Ascending aorta (tissue), 2 donors: ENCODE measurements at regions not wholly inside any gene's neighbourhood (a gene's known extent, or its start where the extent isn't known, plus 50 kb on each side); places are given as distances from the start of the nearest gene placed in this dataset.

ENCODE experiments used
- DNase-seq, 2 donors: peaks; one replicate each; pipeline ENCODE4 v3.0.0-alpha.2; 2019; ENCODE audit warnings: low spot score in 2 of 2
- H3K27ac ChIP-seq, 2 donors: fragments of 200-600 bp; sonication (generic); one replicate each; pipeline ENCODE4 v1.5.1; 2016 to 2017; ENCODE audit warnings: mild to moderate bottlenecking in 1 of 2
- H3K27me3 ChIP-seq: fragments of 200-600 bp; sonication (generic); one replicate; pipeline ENCODE4 v1.5.1; 2017
- H3K36me3 ChIP-seq, 2 donors: fragments of 200-600 bp; sonication (generic); one replicate each; pipeline ENCODE4 v1.5.1; 2016
- H3K4me1 ChIP-seq, 2 donors: fragments of 200-600 bp; sonication (generic); one replicate each; pipeline ENCODE4 v1.5.1; 2016 to 2017; ENCODE audit warnings: mild to moderate bottlenecking in 1 of 2
- H3K4me3 ChIP-seq, 2 donors: fragments of 200-600 bp; sonication (generic); one replicate each; pipeline ENCODE4 v1.5.1; 2016 to 2017; ENCODE audit warnings: mild to moderate bottlenecking in 1 of 2
- H3K9me3 ChIP-seq, 2 donors: fragments of 200-600 bp; sonication (generic); one replicate each; pipeline ENCODE4 v1.5.1; 2016
- intact Hi-C: fragments of 100-400 bp; cut with DNase I; formaldehyde crosslinking; loops from one replicate; pipeline ENCODE4 v1.15.1; 2023
- TF ChIP-seq, protein P1 (sequence below), 3 experiments: fragments of 200-600 bp in 2 of 3; fragments of 450-650 bp in 1 of 3; sonication (generic) in 2 of 3; IDR thresholded peaks; one replicate each; pipeline ENCODE4 v1.5.1; 2016 to 2019; ENCODE audit warnings: antibody characterized with exemption in 3 of 3, mild to moderate bottlenecking in 1 of 3, moderate library complexity in 1 of 3

DNA sequence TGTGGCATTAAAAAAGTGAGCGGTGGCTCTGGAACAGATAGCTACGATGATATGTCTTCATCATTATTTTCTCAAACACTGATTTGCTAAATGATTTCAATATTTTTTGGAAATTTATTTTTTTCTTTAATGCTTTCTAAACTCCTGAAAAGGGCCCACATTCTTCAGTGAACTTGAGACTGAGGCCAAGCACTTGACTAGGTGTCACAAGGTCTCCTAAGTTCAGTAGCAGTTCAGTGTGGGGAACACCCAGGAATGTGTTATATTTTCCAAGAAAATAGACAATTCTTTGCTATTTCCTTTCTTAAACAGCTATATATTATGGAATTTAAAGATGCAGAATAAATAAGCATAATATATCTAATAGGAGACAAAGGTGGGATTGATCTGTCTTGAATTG, 850.9 kb downstream of the USP25 start:
- Histone ChIP-seq H3K36me3 (no peaks in the 10 kb centered on the region), H3K27ac (no peak overlapping the region), H3K4me1 (peaks cover 0 to 4% of the 10 kb centered on the region in 2 donors), H3K27me3 (no peaks in the 10 kb centered on the region), H3K9me3 (no peaks in the 10 kb centered on the region), H3K4me3 (no peak overlapping the region)
- DNase-seq: no peak
- intact Hi-C loops: loop anchor here (10.0 kb wide), 1 partner anchor 1516 kb away; the partner anchor contains the start of gene NRIP1
- TF ChIP-seq, protein P1, sequence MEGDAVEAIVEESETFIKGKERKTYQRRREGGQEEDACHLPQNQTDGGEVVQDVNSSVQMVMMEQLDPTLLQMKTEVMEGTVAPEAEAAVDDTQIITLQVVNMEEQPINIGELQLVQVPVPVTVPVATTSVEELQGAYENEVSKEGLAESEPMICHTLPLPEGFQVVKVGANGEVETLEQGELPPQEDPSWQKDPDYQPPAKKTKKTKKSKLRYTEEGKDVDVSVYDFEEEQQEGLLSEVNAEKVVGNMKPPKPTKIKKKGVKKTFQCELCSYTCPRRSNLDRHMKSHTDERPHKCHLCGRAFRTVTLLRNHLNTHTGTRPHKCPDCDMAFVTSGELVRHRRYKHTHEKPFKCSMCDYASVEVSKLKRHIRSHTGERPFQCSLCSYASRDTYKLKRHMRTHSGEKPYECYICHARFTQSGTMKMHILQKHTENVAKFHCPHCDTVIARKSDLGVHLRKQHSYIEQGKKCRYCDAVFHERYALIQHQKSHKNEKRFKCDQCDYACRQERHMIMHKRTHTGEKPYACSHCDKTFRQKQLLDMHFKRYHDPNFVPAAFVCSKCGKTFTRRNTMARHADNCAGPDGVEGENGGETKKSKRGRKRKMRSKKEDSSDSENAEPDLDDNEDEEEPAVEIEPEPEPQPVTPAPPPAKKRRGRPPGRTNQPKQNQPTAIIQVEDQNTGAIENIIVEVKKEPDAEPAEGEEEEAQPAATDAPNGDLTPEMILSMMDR (IDR thresholded peaks at IDR 0.05): no peak

DNA sequence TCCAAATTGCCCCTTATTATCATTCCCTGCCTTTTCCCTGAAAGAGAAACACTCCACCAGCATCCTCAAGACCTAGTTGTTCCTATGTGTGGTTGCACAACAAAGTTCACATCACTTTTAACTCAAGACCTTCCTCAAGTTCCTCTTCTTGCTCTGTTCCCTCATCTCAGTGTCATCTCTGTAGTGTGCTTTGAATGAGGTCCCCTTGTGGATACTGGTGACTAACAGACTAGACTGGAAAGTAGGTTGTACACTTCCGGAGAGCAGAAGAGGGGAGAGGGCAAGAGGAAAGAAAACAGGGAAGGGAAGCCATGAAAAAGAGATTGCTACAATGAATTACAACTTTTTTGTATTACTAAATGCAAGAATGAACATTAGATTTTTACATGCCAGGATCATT, 853.8 kb downstream of the USP25 start:
- H3K27ac ChIP-seq: no peak overlapping the region

DNA sequence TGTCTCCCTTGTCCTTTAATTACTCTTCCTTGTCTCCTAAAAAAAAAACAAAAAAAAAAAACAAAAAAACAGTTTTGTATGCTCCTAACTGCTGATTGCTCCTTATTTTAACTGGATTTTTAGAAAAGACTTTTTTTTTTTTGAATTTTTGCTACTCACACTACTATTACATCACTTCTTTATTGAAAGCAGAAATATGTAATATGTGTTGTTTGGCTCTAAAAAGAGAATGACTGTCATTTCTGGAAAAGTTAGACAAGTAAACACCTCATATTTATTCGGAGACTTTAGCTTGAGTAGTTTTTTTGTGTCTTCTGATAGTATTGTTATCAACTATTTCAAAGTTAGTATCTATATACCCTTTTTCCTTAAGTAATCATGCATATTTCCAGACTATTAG, 855.0 kb downstream of the USP25 start:
- Histone ChIP-seq H3K27ac (no peak overlapping the region), H3K4me1 (peaks cover 0 to 8% of the 10 kb centered on the region in 2 donors), H3K4me3 (no peak overlapping the region), H3K9me3 (no peaks in the 10 kb centered on the region), H3K27me3 (no peaks in the 10 kb centered on the region), H3K36me3 (no peaks in the 10 kb centered on the region)
- intact Hi-C loops: loop anchor here (5.0 to 10.0 kb wide), 2 partner anchors 167 to 1520 kb away; partner anchors contain the start of gene NRIP1
- TF ChIP-seq, protein P1 (IDR thresholded peaks at IDR 0.05): no peak
- DNase-seq: no peak

More for the DNA sequence above, 853.8 kb downstream of the USP25 start:
- Histone ChIP-seq H3K4me3 (no peak overlapping the region), H3K27me3 (no peaks in the 10 kb centered on the region), H3K9me3 (no peaks in the 10 kb centered on the region), H3K36me3 (no peaks in the 10 kb centered on the region), H3K4me1 (peaks cover 0 to 12% of the 10 kb centered on the region in 2 donors)
- intact Hi-C loops: loop anchor here (10.0 kb wide), 1 partner anchor 1519 kb away; the partner anchor contains the start of gene NRIP1
- DNase-seq: no peak
- TF ChIP-seq, protein P1 (IDR thresholded peaks at IDR 0.05): no peak

DNA sequence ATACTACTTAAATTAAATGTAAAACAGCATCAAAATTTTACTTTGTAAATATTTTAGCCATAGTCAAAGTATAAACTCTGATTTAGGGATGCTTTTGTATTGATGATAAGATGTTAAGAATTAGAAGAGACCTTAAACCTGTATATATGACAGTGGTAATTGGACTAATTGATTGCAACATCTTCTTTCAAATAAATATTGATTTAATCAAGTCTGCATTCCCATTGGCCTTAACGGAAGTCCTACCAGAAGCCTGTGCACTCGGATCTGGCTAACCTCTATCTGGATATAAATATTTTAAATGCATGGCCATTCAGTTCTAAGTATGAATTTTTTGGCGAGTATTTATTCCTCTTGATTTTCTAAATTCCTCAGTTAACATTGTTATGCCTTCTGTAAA, 856.1 kb downstream of the USP25 start:
- peaks cover 0 to 8% of the 10 kb centered on the region in 2 donors for H3K4me1 ChIP-seq

DNA sequence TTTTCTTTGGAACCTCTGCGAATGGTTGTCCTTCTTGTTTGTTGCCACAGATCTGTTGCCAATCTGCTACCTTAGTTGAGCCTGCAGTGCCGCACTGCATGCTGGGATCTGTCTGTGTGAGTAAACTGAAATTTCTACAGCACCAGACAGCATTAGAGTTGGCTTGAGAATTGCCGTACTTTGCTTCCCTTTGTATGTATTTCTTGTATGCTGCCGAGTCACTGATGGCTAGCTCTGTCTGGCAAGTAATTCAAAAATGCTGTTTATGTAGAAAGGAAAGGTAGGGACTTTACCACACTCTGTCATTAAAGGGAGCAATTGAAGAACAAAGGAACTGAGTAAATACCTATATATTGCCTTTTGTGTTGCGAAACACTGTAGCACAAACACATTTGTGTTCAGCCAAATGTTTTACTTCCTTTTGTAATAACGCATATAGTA, 857.4 kb downstream of the USP25 start:
- Histone ChIP-seq H3K4me1 (peaks cover 0 to 8% of the 10 kb centered on the region in 2 donors), H3K36me3 (no peaks in the 10 kb centered on the region), H3K27me3 (no peaks in the 10 kb centered on the region), H3K27ac (peak overlapping the region; percentile 49 to 73), H3K4me3 (peak overlapping the region; percentile 43 to 68), H3K9me3 (no peaks in the 10 kb centered on the region)
- intact Hi-C loops: loop anchor here (2.0 to 10.0 kb wide), 3 partner anchors 54 to 1522 kb away; partner anchors contain the start of gene NRIP1
- TF ChIP-seq, protein P1 (IDR thresholded peaks at IDR 0.05): no peak
- peak; percentile 10 to 77 for DNase-seq

More for the DNA sequence above, 856.1 kb downstream of the USP25 start:
- Histone ChIP-seq H3K27me3 (no peaks in the 10 kb centered on the region), H3K27ac (peak overlapping the region in 1 of 2 donors; percentile 49), H3K36me3 (no peaks in the 10 kb centered on the region), H3K4me3 (no peak overlapping the region), H3K9me3 (no peaks in the 10 kb centered on the region)
- TF ChIP-seq, protein P1 (IDR thresholded peaks at IDR 0.05): no peak
- intact Hi-C loops: loop anchor here (2.0 to 10.0 kb wide), 3 partner anchors 53 to 1521 kb away; partner anchors contain the start of gene NRIP1
- DNase-seq: no peak
